Upper lobe of right lung (tissue), 1 donor: ENCODE measurements at regions not wholly inside any gene's neighbourhood (a gene's known extent, or its start where the extent isn't known, plus 50 kb on each side); places are given as distances from the start of the nearest gene placed in this dataset.
A peak's percentile ranks its signal among the peaks of the same experiment; 100 is the strongest.

ENCODE experiments used
- ATAC-seq: fragments of 200-7000 bp; cut with Tn5 transposase; one replicate; pipeline ENCODE4 v1.9.1; 2020; ENCODE audit warnings: mild to moderate bottlenecking, moderate library complexity
- DNase-seq: peaks from one replicate; pipeline ENCODE4 v3.0.0-alpha.2; 2020
- H3K27ac ChIP-seq: fragments of 200-600 bp; one replicate; pipeline ENCODE4 v1.8.0; 2022
- H3K27me3 ChIP-seq: fragments of 200-600 bp; one replicate; pipeline ENCODE4 v1.8.0; 2022; ENCODE audit warnings: mild to moderate bottlenecking
- H3K36me3 ChIP-seq: fragments of 200-600 bp; one replicate; pipeline ENCODE4 v1.8.0; 2022
- H3K4me1 ChIP-seq: fragments of 200-600 bp; one replicate; pipeline ENCODE4 v1.8.0; 2022
- H3K4me3 ChIP-seq: fragments of 200-600 bp; one replicate; pipeline ENCODE4 v1.8.0; 2022; ENCODE audit warnings: mild to moderate bottlenecking
- H3K9me3 ChIP-seq: fragments of 200-600 bp; one replicate; pipeline ENCODE4 v1.8.0; 2022
- CTCF ChIP-seq: fragments of 200-600 bp; IDR thresholded peaks from one replicate; pipeline ENCODE4 v1.8.0; 2022; ENCODE audit warnings: antibody characterized with exemption
- intact Hi-C: fragments of 100-400 bp; cut with DNase I; formaldehyde crosslinking; loops from one replicate; pipeline ENCODE4 v1.11.0; 2022
- donor health status: DM: no; HTN: yes; CAD: no; lungs with severe emphysema.

- H3K9me3 ChIP-seq = no peaks in the 10 kb centered on the region
- DNase-seq = no peak
- H3K27ac ChIP-seq = no peak overlapping the region
- no peaks in the 10 kb centered on the region for H3K27me3 ChIP-seq
- ATAC-seq = no peak
- H3K4me3 ChIP-seq = no peak overlapping the region
- H3K36me3 ChIP-seq = no peaks in the 10 kb centered on the region
- intact Hi-C loops = no loop called here
- TF ChIP-seq CTCF = no peak
- peaks cover 5% of the 10 kb centered on the region for H3K4me1 ChIP-seq
These were observed 286.3 kb downstream of the BTG1 start for GRCh38 chr12:91859347-91859746.

GRCh38 chr12:91857813-91858542 lies 287.7 kb downstream of the BTG1 start:
- H3K27ac ChIP-seq = no peak overlapping the region
- TF ChIP-seq CTCF = no peak
- DNase-seq (no peak), ATAC-seq (no peak)
- no peaks in the 10 kb centered on the region for H3K9me3 ChIP-seq
- peaks cover 5% of the 10 kb centered on the region for H3K4me1 ChIP-seq
- no peak overlapping the region for H3K4me3 ChIP-seq
- no peaks in the 10 kb centered on the region for H3K36me3 ChIP-seq
- no peaks in the 10 kb centered on the region for H3K27me3 ChIP-seq
- intact Hi-C loops = no loop called here

- peak overlapping the region; percentile 44 for H3K27ac ChIP-seq
- H3K9me3 ChIP-seq = no peaks in the 10 kb centered on the region
- no peak for TF ChIP-seq CTCF
- no peak overlapping the region for H3K4me3 ChIP-seq
- no peak for DNase-seq
- peak; percentile 64 for ATAC-seq
- H3K4me1 ChIP-seq = peaks cover 5% of the 10 kb centered on the region
- intact Hi-C loops = no loop called here
- H3K36me3 ChIP-seq = no peaks in the 10 kb centered on the region
- H3K27me3 ChIP-seq = no peaks in the 10 kb centered on the region
These were observed 290.9 kb downstream of the BTG1 start for GRCh38 chr12:91854725-91855124.

GRCh38 chr12:91853350-91854127 lies 292.1 kb downstream of the BTG1 start:
- H3K27me3 ChIP-seq = no peaks in the 10 kb centered on the region
- H3K9me3 ChIP-seq = no peaks in the 10 kb centered on the region
- DNase-seq = no peak
- H3K36me3 ChIP-seq = no peaks in the 10 kb centered on the region
- H3K4me1 ChIP-seq = peaks cover 5% of the 10 kb centered on the region
- intact Hi-C loops = no loop called here
- ATAC-seq = no peak
- no peak for TF ChIP-seq CTCF
- H3K27ac ChIP-seq = no peak overlapping the region
- no peak overlapping the region for H3K4me3 ChIP-seq

- no peak for TF ChIP-seq CTCF
- Histone ChIP-seq H3K27me3 (no peaks in the 10 kb centered on the region), H3K36me3 (no peaks in the 10 kb centered on the region), H3K4me3 (no peak overlapping the region), H3K9me3 (no peaks in the 10 kb centered on the region), H3K27ac (no peak overlapping the region), H3K4me1 (peaks cover 5% of the 10 kb centered on the region)
- intact Hi-C loops = no loop called here
- ATAC-seq = no peak
- no peak for DNase-seq
These were observed 293.0 kb downstream of the BTG1 start for GRCh38 chr12:91852634-91853033.
